ENCODE measurements at regions not wholly inside any gene's neighbourhood (a gene's known extent, or its start where the extent isn't known, plus 50 kb on each side); places are given as distances from the start of the nearest gene placed in this dataset.

- TF ChIP-seq, protein P1, sequence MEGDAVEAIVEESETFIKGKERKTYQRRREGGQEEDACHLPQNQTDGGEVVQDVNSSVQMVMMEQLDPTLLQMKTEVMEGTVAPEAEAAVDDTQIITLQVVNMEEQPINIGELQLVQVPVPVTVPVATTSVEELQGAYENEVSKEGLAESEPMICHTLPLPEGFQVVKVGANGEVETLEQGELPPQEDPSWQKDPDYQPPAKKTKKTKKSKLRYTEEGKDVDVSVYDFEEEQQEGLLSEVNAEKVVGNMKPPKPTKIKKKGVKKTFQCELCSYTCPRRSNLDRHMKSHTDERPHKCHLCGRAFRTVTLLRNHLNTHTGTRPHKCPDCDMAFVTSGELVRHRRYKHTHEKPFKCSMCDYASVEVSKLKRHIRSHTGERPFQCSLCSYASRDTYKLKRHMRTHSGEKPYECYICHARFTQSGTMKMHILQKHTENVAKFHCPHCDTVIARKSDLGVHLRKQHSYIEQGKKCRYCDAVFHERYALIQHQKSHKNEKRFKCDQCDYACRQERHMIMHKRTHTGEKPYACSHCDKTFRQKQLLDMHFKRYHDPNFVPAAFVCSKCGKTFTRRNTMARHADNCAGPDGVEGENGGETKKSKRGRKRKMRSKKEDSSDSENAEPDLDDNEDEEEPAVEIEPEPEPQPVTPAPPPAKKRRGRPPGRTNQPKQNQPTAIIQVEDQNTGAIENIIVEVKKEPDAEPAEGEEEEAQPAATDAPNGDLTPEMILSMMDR (conservative IDR thresholded peaks at IDR 0.05): no peak
- no peak for TF ChIP-seq EZH2 (IDR thresholded peaks at IDR 0.05; ENCODE audit: low read depth)
These were observed 465.6 kb upstream of the VSTM2A start for GRCh38 chr7:54076616-54077015.
